ENCODE measurements at regions not wholly inside any gene's neighbourhood (a gene's known extent, or its start where the extent isn't known, plus 50 kb on each side); places are given as distances from the start of the nearest gene placed in this dataset.

- DNase-seq (ENCODE audit: extremely low read depth, insufficient read length): no peak
- H3K4me3 ChIP-seq (replicated peaks; ENCODE audit: low read depth, low read length): no peak overlapping the region
- TF ChIP-seq CTCF (IDR thresholded peaks at IDR 0.05; ENCODE audit: insufficient read depth, low read length, poor library complexity, severe bottlenecking): no peak
These were observed 177.9 kb downstream of the GALC start for GRCh38 chr14:87815121-87815520.

GRCh38 chr14:87813686-87814085, 179.3 kb downstream of the GALC start:
- TF ChIP-seq CTCF (IDR thresholded peaks at IDR 0.05; ENCODE audit: insufficient read depth, low read length, poor library complexity, severe bottlenecking): no peak
- H3K27me3 ChIP-seq (replicated peaks; ENCODE audit: control insufficient read depth, insufficient read depth, low read length): no peaks in the 10 kb centered on the region
- H3K36me3 ChIP-seq (ENCODE audit: control insufficient read depth, insufficient read depth, low read length): no peaks in the 10 kb centered on the region
- DNase-seq (ENCODE audit: extremely low read depth, insufficient read length): no peak
- no peak overlapping the region for H3K4me3 ChIP-seq (replicated peaks; ENCODE audit: low read depth, low read length)

More at GRCh38 chr14:87815121-87815520, 177.9 kb downstream of the GALC start:
- Histone ChIP-seq H3K36me3 (ENCODE audit: control insufficient read depth, insufficient read depth, low read length) (no peaks in the 10 kb centered on the region), H3K27me3 (replicated peaks; ENCODE audit: control insufficient read depth, insufficient read depth, low read length) (no peaks in the 10 kb centered on the region)

- no peaks in the 10 kb centered on the region for H3K27me3 ChIP-seq (replicated peaks; ENCODE audit: control insufficient read depth, insufficient read depth, low read length)
- TF ChIP-seq CTCF (IDR thresholded peaks at IDR 0.05; ENCODE audit: insufficient read depth, low read length, poor library complexity, severe bottlenecking): no peak
- no peak overlapping the region for H3K4me3 ChIP-seq (replicated peaks; ENCODE audit: low read depth, low read length)
- DNase-seq (ENCODE audit: extremely low read depth, insufficient read length): no peak
- H3K36me3 ChIP-seq (ENCODE audit: control insufficient read depth, insufficient read depth, low read length): no peaks in the 10 kb centered on the region
These were observed 179.8 kb downstream of the GALC start for GRCh38 chr14:87813211-87813610.

- Histone ChIP-seq H3K4me3 (replicated peaks; ENCODE audit: low read depth, low read length) (no peak overlapping the region), H3K36me3 (ENCODE audit: control insufficient read depth, insufficient read depth, low read length) (no peaks in the 10 kb centered on the region), H3K27me3 (replicated peaks; ENCODE audit: control insufficient read depth, insufficient read depth, low read length) (no peaks in the 10 kb centered on the region)
- no peak for DNase-seq (ENCODE audit: extremely low read depth, insufficient read length)
- TF ChIP-seq CTCF (IDR thresholded peaks at IDR 0.05; ENCODE audit: insufficient read depth, low read length, poor library complexity, severe bottlenecking): no peak
These were observed 181.7 kb downstream of the GALC start for GRCh38 chr14:87811246-87811645.

GRCh38 chr14:87810711-87811110, 182.3 kb downstream of the GALC start:
- no peaks in the 10 kb centered on the region for H3K27me3 ChIP-seq (replicated peaks; ENCODE audit: control insufficient read depth, insufficient read depth, low read length)
- no peak for TF ChIP-seq CTCF (IDR thresholded peaks at IDR 0.05; ENCODE audit: insufficient read depth, low read length, poor library complexity, severe bottlenecking)
- no peak overlapping the region for H3K4me3 ChIP-seq (replicated peaks; ENCODE audit: low read depth, low read length)
- no peak for DNase-seq (ENCODE audit: extremely low read depth, insufficient read length)
- H3K36me3 ChIP-seq (ENCODE audit: control insufficient read depth, insufficient read depth, low read length): no peaks in the 10 kb centered on the region

GRCh38 chr14:87809261-87809660, 183.7 kb downstream of the GALC start:
- Histone ChIP-seq H3K36me3 (ENCODE audit: control insufficient read depth, insufficient read depth, low read length) (no peaks in the 10 kb centered on the region), H3K27me3 (replicated peaks; ENCODE audit: control insufficient read depth, insufficient read depth, low read length) (no peaks in the 10 kb centered on the region), H3K4me3 (replicated peaks; ENCODE audit: low read depth, low read length) (no peak overlapping the region)
- DNase-seq (ENCODE audit: extremely low read depth, insufficient read length): no peak
- no peak for TF ChIP-seq CTCF (IDR thresholded peaks at IDR 0.05; ENCODE audit: insufficient read depth, low read length, poor library complexity, severe bottlenecking)
